Stimulated activated CD4-positive, alpha-beta T cell treated with anti-CD3 and anti-CD28 coated beads, Interleukin-2, amount 100 ng/mL, for 48 hours (primary cell): ENCODE measurements at regions not wholly inside any gene's neighbourhood (a gene's known extent, or its start where the extent isn't known, plus 50 kb on each side); places are given as distances from the start of the nearest gene placed in this dataset.

ENCODE experiments used
- DNase-seq, 2 donors: peaks; one replicate each; pipeline ENCODE4 v3.0.0-alpha.2; 2020

- DNase-seq, result no peak
These were observed 80.0 kb upstream of the INSIG1 start for GRCh38 chr7:155217634-155218033.

DNA sequence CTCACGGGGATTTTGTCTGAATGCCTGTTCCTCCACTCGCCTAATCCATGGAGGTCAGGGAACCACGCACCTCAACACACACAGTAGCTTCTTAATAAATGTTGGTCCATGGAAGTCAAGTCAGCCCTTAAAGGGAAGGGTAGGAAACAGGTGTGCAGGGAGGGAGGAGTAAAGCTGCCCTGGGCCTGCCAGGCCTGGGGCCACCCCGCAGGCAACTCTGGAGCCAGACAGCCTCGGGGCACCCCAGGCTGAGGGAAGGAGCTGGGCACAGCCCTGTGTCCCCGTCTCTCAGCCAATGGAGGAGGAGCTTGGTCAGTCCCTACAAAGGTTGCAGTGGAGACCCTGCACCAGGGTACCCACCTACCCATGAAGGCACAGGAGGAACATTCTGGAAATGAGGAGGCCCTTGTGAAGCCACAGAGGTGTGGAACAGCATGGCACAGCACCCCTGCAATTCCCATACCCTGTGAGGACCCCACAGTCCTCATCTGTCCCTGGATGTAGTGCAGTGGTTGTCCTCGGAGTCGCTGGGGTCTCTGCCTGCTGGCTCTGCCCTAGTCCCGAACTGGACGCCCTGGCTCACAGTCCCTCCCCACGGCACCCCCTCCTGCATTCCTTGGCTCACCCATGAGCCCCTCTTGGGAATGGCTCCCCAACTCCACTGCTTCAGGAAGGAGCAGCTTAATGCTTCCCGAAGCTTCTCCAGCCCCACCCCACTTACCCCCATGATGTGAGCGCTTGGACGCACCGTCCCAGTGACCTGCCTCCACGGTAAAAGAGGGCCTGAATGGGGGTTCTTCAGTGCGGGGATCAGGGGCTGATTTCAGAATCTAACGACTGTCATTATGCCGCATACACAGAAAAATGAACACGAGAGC lies 79.2 kb upstream of the INSIG1 start:
- DNase-seq, result no peak

DNA sequence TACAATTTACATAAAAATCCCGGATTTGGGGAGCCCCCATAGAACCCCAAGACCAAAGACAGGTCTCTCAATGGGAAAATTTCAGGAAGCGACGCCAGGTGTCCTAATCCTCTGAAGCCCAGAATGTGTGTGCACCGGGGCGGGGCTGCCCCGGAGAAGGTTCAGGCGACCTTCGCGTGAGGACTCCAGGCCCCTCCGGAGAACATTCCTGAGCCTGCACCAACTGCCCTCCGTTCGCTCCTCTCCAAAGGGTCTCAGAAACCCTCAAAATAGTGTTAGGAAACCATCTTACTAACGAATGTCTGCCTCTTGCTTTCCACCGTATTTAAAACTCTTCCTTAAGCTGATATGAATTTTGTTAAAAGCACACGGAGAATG lies 78.5 kb upstream of the INSIG1 start:
- DNase-seq, result no peak

GRCh38 chr7:155219947-155220769 lies 77.5 kb upstream of the INSIG1 start:
- no peak for DNase-seq

DNA sequence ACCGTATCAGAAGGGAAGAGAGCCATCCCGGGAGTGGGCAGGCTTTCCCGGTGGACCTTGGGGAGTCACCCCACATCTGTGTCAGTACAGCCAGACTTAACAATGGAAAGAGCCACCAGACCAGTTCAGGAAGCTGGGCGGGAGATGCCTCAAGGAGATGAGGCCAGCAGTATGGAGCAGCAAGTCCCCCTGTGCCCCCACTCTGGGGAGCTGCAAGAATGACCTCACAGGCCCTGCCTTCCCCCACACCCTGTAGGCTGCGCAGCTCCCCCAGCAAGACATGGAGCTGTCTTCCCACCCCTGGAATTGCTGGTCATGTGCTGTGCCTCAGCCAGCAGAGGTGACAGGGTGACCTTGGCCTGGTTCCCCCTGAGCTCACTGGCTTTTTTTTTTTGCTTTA lies 76.8 kb upstream of the INSIG1 start:
- no peak for DNase-seq

- no peak for DNase-seq
These were observed 76.1 kb upstream of the INSIG1 start for GRCh38 chr7:155221547-155221946.

DNA sequence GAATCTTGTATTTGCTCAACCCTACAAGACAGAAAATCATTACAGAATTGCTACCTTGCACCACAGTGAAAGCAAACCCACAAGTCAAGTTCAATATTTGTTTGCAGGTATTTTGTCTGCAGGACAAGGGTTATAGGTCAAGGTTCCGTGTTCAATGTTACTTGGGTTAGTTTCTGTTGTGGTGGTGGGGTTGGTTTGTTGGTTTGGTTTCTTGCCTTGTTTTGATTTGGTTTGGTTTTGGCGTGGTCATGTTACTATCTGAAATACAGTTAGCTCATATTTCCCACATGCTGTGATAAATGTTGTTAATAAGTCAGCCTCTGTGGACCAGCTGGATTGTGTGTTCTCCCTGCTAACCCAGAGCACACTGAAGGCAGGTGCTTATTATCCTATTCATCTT lies 75.6 kb upstream of the INSIG1 start:
- no peak for DNase-seq

DNA sequence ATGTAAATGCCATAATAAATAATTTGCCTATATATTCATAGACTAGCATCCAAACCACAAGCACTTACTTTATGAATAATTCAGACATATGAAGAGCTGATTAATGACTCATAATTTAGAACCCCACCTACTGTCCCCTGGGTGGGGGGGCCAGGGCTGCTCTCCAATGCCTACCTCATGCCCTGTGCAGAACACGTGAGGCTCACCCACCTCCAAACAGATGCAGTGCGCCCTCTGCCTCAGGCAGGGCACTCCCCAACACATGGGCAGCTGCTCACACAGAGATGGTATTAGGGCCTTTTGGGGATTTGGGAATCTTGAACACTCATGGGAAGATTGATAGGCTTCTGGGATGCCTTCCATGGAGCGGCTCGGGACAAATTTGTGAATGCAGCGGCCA lies 75.1 kb upstream of the INSIG1 start:
- DNase-seq, result no peak

GRCh38 chr7:155223021-155223420 lies 74.7 kb upstream of the INSIG1 start:
- no peak for DNase-seq

DNA sequence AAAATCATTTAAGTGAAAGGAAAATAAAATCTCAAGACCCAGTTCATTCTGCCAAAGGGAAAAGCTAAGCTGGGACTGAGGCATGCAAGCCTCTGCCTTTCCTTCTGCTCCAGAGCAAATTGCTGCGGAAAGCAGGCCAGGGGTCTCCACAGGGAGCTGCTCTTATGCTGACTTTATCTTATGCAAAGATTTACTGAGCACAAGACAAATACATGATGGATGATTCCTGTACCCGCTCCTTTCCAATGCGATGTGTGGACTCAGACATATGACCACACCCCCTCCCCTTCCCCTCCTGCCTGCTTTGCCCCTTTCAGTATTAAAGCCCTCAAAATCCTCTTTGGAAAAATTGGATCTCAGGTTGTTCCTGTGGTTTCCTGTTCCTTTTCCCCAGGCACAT lies 74.2 kb upstream of the INSIG1 start:
- DNase-seq, result no peak

DNA sequence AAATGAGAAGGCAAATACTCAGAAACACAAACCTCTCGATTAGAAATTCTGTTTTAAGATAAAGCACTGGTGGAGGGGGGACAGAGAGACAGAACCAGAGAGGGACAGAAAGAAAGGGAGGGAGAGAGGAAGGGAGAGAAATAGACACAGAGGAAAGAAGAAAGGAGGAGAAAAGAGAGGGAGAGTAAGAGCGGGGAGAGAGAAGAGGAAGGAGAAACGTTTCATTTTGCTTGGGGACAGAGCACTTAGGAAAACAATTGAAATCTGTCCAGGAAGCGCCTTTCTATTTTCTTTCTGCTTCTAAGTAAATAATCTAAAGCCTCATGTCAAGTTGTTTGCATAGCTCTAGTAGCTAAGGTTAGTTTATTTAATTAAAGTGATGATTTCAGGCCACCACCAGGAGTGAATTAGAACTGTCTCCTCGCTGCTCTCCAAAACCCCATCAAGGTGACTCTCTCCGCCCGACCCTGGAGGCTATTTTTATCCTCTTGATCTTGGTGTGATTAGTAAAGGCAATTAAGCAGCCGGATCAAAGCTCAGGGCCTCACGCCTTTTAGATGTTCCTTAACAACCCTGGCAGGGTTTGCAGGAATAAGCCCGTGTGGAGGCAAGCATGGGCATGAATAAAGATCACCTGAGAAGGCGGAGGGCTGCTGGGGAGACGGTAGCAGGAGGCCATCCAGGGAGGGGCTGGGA lies 73.4 kb upstream of the INSIG1 start:
- no peak for DNase-seq

- no peak for DNase-seq
These were observed 72.6 kb upstream of the INSIG1 start for GRCh38 chr7:155225095-155225494.

DNA sequence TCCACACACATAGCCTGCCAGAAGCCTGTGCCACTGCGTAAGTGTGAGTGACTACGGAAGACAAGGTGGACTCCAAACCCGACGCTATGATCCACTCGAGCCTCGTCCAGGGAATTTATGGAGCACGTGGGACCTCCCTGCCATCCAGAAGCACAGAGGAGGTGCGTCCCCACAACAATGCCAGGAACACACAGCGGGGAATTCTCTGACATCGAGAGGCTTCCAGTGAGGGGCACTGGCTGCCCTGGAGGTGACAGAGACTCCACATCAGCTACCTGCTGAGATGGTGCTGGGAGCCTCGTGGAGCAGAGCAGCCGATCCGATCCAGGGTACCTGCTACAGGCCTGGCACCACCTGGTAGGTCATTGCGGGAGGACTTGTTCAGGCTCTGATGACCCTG lies 72.2 kb upstream of the INSIG1 start:
- DNase-seq, result no peak

DNA sequence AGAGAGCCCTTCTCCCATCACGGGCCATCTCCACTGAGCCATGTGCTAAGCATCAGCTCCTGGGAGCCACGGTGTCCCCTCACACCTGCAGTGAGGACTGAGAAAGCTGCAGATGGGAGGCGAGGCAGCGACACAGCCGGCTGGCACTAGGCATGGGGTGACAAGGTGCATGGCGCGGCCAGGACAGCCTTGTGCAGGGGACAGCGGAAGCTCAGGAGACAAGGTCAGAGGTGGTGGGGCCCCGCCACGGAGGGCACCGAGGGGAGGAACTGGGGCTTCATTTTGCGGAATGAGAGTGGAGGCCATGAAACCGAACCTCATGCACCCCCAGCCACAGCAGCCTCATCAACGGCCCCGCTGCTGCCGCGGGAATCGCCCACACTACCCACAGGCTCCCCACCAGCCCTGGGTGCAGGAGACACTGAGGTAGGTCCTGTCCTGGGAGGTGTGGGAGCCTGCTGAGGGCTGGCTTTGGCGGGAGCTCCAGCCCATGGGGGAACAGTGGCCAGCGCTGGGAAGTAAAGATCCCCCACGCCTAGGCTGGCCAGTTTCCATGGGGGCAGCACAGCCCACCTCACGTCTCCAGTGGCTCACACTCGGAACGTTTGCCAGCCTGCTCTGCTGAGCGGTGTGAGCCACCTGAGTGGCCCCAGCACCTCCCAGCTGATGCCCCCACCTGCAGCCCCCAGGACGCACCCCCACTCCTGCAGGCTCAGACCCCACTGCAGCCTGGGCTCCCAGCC lies 71.2 kb upstream of the INSIG1 start:
- DNase-seq, result no peak

GRCh38 chr7:155227004-155227787 lies 70.5 kb upstream of the INSIG1 start:
- DNase-seq, result no peak

- no peak for DNase-seq
These were observed 69.8 kb upstream of the INSIG1 start for GRCh38 chr7:155227788-155228458.

DNA sequence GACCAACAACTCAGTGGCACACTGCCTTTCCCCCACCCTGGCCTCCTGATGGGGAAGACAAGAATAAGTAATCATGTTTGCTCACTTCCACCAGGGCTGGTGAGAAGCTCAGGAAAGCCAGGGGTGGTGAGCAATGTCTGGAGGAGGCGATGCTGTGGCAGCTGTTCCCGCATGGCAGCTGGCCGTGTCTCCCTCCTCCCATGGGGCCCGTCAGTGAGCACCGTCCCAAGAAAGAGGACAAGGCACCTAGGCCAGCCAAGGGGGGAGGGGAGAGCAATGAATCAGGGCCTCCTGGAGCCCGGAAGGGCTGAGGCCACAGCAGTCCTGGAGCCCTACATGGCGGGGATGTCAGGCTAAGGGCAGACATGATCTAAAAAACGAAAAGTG lies 69.2 kb upstream of the INSIG1 start:
- DNase-seq, result no peak

DNA sequence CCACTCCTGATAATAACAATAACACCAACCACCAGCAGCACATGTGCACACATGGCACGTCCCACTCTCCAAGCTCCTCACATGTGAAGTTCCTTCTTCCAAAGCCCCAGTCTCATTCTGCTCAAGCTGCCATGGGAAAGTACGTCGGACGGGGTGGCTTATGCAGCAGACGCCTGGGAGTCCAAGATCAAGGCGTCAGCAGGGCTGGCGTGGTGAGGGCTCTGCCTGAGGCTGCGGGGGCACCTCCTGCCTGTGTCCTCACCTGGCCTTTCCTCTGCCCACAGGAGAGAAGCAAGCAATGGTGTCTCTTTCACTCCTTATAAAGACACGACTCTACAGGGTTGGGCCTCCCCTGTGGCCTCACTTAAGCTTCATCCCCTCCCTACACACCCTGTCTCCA lies 68.8 kb upstream of the INSIG1 start:
- no peak for DNase-seq

DNA sequence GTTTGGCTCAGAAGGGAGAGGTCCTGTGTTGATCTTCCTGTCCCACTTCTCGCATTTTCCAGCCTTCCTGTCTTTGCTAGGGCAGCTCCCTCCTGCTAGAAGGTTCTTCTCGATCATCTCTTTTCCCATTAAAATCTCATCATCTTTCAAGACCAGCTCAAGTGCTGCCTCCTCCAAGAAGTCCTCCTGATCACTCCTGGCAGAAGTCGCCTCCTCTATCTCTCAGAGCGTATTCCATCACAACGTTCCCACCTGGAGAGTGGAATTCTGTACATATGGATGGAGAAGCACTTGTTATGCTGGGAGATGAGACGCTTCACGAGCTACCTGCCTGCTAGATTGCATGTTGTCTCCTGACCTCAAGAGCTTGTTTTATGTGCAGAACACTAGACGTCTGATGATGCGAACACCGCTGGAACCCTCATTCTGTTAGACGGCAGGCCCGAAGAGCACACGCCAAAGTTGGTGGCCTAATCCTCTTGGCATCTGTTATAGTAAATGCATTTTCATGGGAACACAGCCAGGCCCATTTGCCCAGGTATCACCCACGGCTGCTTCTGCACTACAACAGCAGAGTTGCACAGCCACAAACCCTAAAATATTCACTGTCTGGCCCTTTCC lies 68.0 kb upstream of the INSIG1 start:
- DNase-seq, result no peak

DNA sequence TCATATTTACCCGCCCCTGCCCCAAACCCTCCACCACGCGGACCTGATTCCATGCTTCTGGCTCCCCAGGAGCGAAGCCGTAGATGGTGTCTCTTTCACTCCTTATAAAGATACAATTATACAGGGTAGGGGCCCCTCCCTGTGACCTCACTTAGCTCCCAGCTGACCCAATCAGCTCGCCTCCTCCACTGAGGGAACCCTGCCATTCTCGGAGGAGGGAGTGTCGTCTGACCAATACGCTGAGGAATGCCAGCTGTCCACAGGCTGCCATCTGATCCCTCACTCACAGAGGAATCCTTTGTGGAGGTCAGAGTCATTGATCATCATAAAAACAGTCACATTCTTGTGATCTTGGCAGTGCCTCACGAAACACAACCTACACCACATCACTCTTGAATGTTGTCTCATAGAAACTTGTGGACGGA lies 67.5 kb upstream of the INSIG1 start:
- DNase-seq, result no peak

- DNase-seq, result no peak
These were observed 66.4 kb upstream of the INSIG1 start for GRCh38 chr7:155231241-155231800.
